ENCODE measurements at regions not wholly inside any gene's neighbourhood (a gene's known extent, or its start where the extent isn't known, plus 50 kb on each side); places are given as distances from the start of the nearest gene placed in this dataset.

GRCh38 chr7:47085491-47086275 lies 496.2 kb downstream of the TNS3 start:
- TF ChIP-seq, protein P1, sequence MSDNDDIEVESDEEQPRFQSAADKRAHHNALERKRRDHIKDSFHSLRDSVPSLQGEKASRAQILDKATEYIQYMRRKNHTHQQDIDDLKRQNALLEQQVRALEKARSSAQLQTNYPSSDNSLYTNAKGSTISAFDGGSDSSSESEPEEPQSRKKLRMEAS (IDR thresholded peaks at IDR 0.05): no peak
- TF ChIP-seq CTCF (IDR thresholded peaks at IDR 0.05; ENCODE audit: low read depth, low read length, missing input control) (no peak), REST (IDR thresholded peaks at IDR 0.05) (no peak), SP1 (IDR thresholded peaks at IDR 0.05) (no peak)

Measured in liver (tissue), 3 donors.